KMS-11 (cell line): ENCODE measurements at regions not wholly inside any gene's neighbourhood (a gene's known extent, or its start where the extent isn't known, plus 50 kb on each side); places are given as distances from the start of the nearest gene placed in this dataset.

ENCODE experiments used
- H2AFZ ChIP-seq: fragments of 200-600 bp; sonication (generic); 2 replicates; pipeline ENCODE4 v1.6.1; 2016; ENCODE audit warnings: antibody characterized with exemption, mixed run types, low read depth
- H3K27ac ChIP-seq: fragments of 200-600 bp; sonication (generic); 2 replicates; pipeline ENCODE4 v1.6.1; 2016; ENCODE audit warnings: mild to moderate bottlenecking, mixed run types
- H3K27me3 ChIP-seq: fragments of 200-600 bp; sonication (generic); 2 replicates; pipeline ENCODE4 v1.6.1; 2017; ENCODE audit warnings: mild to moderate bottlenecking, low read depth, mixed run types, moderate library complexity; ENCODE audit not compliant: insufficient read depth
- H3K36me3 ChIP-seq: fragments of 200-600 bp; sonication (generic); 2 replicates; pipeline ENCODE4 v1.6.1; 2017; ENCODE audit warnings: mild to moderate bottlenecking, mixed run types; ENCODE audit not compliant: insufficient read depth
- H3K4me1 ChIP-seq: fragments of 200-600 bp; sonication (generic); 2 replicates; pipeline ENCODE4 v1.6.1; 2016; ENCODE audit warnings: mild to moderate bottlenecking, low read depth, mixed run types; ENCODE audit not compliant: poor library complexity, severe bottlenecking
- H3K4me2 ChIP-seq: fragments of 200-600 bp; sonication (generic); 2 replicates; pipeline ENCODE4 v1.7.0; 2016; ENCODE audit warnings: mild to moderate bottlenecking, mixed run types
- H3K4me3 ChIP-seq: fragments of 200-600 bp; sonication (generic); IDR thresholded peaks from 2 replicates; pipeline ENCODE4 v1.6.1; 2017; ENCODE audit warnings: low read depth, low read length, mixed read lengths; ENCODE audit not compliant: insufficient read depth
- H3K79me2 ChIP-seq: fragments of 200-600 bp; sonication (generic); 2 replicates; pipeline ENCODE4 v1.6.1; 2016; ENCODE audit warnings: low read depth, mixed run types; ENCODE audit not compliant: insufficient read depth
- H3K9ac ChIP-seq: fragments of 200-600 bp; sonication (generic); 2 replicates; pipeline ENCODE4 v1.6.1; 2016; ENCODE audit warnings: mild to moderate bottlenecking, mixed run types
- H4K20me1 ChIP-seq: fragments of 200-600 bp; sonication (generic); 2 replicates; pipeline ENCODE4 v1.6.1; 2016; ENCODE audit warnings: mild to moderate bottlenecking, mixed run types; ENCODE audit not compliant: insufficient read depth
- TF ChIP-seq, protein P1 (sequence below): fragments of 200-600 bp; sonication (generic); conservative IDR thresholded peaks from 2 replicates; pipeline ENCODE4 v1.6.1; 2017; ENCODE audit warnings: low read depth, mild to moderate bottlenecking, antibody characterized with exemption, low read length, moderate library complexity, mixed read lengths

DNA sequence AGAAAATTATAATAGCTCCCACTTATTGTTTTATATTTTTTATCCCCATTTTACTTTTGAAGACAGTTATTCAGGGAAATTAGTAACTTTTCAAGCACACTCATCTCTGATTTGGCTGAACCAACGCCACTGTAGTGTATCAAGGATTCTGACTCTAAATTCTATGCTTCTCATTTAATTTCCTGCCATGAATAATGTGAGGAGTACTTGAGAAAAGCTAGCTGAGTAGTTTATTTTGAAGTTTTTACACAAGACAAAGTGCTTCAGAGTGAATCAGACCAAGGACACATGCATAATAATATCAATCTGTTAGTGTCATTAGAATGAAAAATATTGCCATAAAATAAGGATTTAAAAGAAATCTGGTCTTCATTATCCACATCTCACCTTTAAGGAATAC is 329.9 kb downstream of the SLITRK6 start:
- Histone ChIP-seq H3K9ac (no peak overlapping the region), H3K36me3 (no peaks in the 10 kb centered on the region), H3K4me1 (no peaks in the 10 kb centered on the region), H3K79me2 (no peaks in the 10 kb centered on the region), H2AFZ (no peak overlapping the region), H3K4me2 (no peak overlapping the region), H4K20me1 (no peaks in the 10 kb centered on the region), H3K27ac (no peak overlapping the region), H3K4me3 (no peak overlapping the region), H3K27me3 (no peaks in the 10 kb centered on the region)
- TF ChIP-seq, protein P1, sequence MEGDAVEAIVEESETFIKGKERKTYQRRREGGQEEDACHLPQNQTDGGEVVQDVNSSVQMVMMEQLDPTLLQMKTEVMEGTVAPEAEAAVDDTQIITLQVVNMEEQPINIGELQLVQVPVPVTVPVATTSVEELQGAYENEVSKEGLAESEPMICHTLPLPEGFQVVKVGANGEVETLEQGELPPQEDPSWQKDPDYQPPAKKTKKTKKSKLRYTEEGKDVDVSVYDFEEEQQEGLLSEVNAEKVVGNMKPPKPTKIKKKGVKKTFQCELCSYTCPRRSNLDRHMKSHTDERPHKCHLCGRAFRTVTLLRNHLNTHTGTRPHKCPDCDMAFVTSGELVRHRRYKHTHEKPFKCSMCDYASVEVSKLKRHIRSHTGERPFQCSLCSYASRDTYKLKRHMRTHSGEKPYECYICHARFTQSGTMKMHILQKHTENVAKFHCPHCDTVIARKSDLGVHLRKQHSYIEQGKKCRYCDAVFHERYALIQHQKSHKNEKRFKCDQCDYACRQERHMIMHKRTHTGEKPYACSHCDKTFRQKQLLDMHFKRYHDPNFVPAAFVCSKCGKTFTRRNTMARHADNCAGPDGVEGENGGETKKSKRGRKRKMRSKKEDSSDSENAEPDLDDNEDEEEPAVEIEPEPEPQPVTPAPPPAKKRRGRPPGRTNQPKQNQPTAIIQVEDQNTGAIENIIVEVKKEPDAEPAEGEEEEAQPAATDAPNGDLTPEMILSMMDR: no peak

DNA sequence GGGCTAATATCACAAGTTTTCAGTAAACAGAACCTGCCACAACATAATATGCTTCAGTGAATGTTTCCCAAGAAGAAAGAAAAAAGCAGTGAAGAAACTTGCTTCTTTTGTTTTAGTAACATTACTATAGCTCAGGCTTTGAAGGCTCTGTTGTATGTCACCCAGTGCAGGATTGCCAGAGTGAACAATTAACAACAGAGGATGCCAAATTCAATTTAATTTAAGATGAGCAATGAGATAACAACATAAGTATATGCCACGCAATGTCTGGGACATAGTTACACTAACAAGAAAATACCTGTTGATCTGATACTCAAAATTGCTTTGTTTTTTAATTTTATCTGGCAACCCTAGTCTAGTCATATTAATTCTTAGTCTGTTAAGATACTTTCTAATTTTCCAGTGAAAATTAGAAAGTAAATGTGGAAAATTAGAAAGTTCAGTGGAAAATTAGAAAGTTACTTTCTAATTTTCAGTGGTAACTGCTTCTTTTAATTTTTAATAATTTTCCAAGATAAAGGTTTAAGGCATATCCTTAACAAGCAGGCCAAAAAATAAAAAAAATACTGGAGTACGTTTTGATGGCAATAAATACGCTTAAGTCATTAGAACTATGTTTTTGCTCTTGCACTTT is 336.3 kb downstream of the SLITRK6 start:
- H4K20me1 ChIP-seq: no peaks in the 10 kb centered on the region
- H3K79me2 ChIP-seq: no peaks in the 10 kb centered on the region
- H3K4me1 ChIP-seq: no peaks in the 10 kb centered on the region
- H3K27ac ChIP-seq: no peak overlapping the region
- no peak overlapping the region for H2AFZ ChIP-seq
- no peaks in the 10 kb centered on the region for H3K36me3 ChIP-seq
- H3K9ac ChIP-seq: no peak overlapping the region
- TF ChIP-seq, protein P1: no peak
- H3K27me3 ChIP-seq: no peaks in the 10 kb centered on the region
- H3K4me2 ChIP-seq: no peak overlapping the region
- H3K4me3 ChIP-seq: no peak overlapping the region

DNA sequence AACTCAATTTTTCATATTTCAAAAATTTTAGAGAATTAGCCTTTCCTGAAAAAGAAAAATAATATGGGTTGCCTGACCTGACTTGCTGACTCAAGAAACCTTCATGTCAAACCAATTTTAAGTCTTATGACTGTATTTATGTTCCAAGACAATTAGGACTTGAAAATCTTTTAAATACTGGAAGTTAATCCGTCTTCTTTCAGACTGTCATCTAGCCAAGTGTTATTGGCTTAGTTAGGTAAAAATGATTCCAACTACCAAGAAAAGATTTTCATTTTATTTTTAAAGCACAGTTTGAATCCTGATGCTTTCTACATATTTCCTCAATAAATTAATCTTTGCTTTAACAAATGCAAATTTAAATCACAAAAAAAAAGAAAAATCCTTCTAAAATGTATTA is 337.6 kb downstream of the SLITRK6 start:
- no peaks in the 10 kb centered on the region for H4K20me1 ChIP-seq
- H3K4me1 ChIP-seq: no peaks in the 10 kb centered on the region
- H3K79me2 ChIP-seq: no peaks in the 10 kb centered on the region
- H3K36me3 ChIP-seq: no peaks in the 10 kb centered on the region
- H3K27me3 ChIP-seq: no peaks in the 10 kb centered on the region
- H2AFZ ChIP-seq: no peak overlapping the region
- H3K9ac ChIP-seq: no peak overlapping the region
- no peak overlapping the region for H3K27ac ChIP-seq
- H3K4me2 ChIP-seq: no peak overlapping the region
- no peak overlapping the region for H3K4me3 ChIP-seq
- TF ChIP-seq, protein P1: no peak

DNA sequence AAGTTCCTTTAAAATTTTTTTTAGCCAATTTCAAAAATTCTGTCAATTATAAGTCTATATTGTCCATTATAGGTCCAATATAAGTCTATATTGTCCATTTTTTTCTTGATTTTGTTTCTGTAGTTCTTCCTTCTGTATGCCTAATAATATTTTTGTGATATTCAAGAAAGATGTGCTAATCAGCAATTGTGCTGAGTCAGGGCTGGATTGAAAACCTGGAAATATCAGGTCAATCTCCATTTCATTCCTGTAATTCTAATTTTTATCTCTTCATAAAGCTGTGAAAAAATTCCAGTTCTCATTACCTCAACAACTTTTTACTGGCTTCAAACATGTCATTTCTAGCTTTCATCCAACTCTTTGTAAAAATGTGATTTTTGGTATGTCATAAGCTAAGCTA is 353.7 kb downstream of the SLITRK6 start:
- Histone ChIP-seq H3K27ac (no peak overlapping the region), H3K4me3 (no peak overlapping the region), H3K4me1 (no peaks in the 10 kb centered on the region), H3K9ac (no peak overlapping the region), H3K27me3 (no peaks in the 10 kb centered on the region), H4K20me1 (no peaks in the 10 kb centered on the region), H2AFZ (no peak overlapping the region), H3K4me2 (no peak overlapping the region), H3K36me3 (no peaks in the 10 kb centered on the region), H3K79me2 (no peaks in the 10 kb centered on the region)
- TF ChIP-seq, protein P1: no peak
